ENCODE measurements at regions not wholly inside any gene's neighbourhood (a gene's known extent, or its start where the extent isn't known, plus 50 kb on each side); places are given as distances from the start of the nearest gene placed in this dataset.

GRCh38 chr1:243977094-243977493 is 74.0 kb upstream of the ZBTB18 start:
- DNase-seq (ENCODE audit: insufficient read length, low spot score): no peak
- peak; percentile 64 for FAIRE-seq
- no peak for TF ChIP-seq CTCF (IDR thresholded peaks at IDR 0.05; ENCODE audit: insufficient read depth, missing control alignments)

- TF ChIP-seq CTCF (IDR thresholded peaks at IDR 0.05; ENCODE audit: insufficient read depth, missing control alignments): no peak
- FAIRE-seq: no peak
- no peak for DNase-seq (ENCODE audit: insufficient read length, low spot score)
These were observed 76.4 kb upstream of the ZBTB18 start for GRCh38 chr1:243974451-243975292.

- DNase-seq (ENCODE audit: insufficient read length, low spot score): no peak
- FAIRE-seq: no peak
- no peak for TF ChIP-seq CTCF (IDR thresholded peaks at IDR 0.05; ENCODE audit: insufficient read depth, missing control alignments)
These were observed 77.9 kb upstream of the ZBTB18 start for GRCh38 chr1:243973169-243973568.

GRCh38 chr1:243970077-243970476 is 81.0 kb upstream of the ZBTB18 start:
- TF ChIP-seq CTCF (IDR thresholded peaks at IDR 0.05; ENCODE audit: insufficient read depth, missing control alignments): no peak
- DNase-seq (ENCODE audit: insufficient read length, low spot score): no peak
- no peak for FAIRE-seq

GRCh38 chr1:243968413-243968812 is 82.7 kb upstream of the ZBTB18 start:
- FAIRE-seq (no peak), DNase-seq (ENCODE audit: insufficient read length, low spot score) (no peak)
- TF ChIP-seq CTCF (IDR thresholded peaks at IDR 0.05; ENCODE audit: insufficient read depth, missing control alignments): no peak

- FAIRE-seq (no peak), DNase-seq (ENCODE audit: insufficient read length, low spot score) (no peak)
- TF ChIP-seq CTCF (IDR thresholded peaks at IDR 0.05; ENCODE audit: insufficient read depth, missing control alignments): no peak
These were observed 86.2 kb upstream of the ZBTB18 start for GRCh38 chr1:243964915-243965314.

- DNase-seq (ENCODE audit: insufficient read length, low spot score): no peak
- no peak for TF ChIP-seq CTCF (IDR thresholded peaks at IDR 0.05; ENCODE audit: insufficient read depth, missing control alignments)
- FAIRE-seq: peak; percentile 73
These were observed 87.5 kb upstream of the ZBTB18 start for GRCh38 chr1:243963571-243963970.

All from D721Med (cell line).